ENCODE measurements at regions not wholly inside any gene's neighbourhood (a gene's known extent, or its start where the extent isn't known, plus 50 kb on each side); places are given as distances from the start of the nearest gene placed in this dataset.

DNA sequence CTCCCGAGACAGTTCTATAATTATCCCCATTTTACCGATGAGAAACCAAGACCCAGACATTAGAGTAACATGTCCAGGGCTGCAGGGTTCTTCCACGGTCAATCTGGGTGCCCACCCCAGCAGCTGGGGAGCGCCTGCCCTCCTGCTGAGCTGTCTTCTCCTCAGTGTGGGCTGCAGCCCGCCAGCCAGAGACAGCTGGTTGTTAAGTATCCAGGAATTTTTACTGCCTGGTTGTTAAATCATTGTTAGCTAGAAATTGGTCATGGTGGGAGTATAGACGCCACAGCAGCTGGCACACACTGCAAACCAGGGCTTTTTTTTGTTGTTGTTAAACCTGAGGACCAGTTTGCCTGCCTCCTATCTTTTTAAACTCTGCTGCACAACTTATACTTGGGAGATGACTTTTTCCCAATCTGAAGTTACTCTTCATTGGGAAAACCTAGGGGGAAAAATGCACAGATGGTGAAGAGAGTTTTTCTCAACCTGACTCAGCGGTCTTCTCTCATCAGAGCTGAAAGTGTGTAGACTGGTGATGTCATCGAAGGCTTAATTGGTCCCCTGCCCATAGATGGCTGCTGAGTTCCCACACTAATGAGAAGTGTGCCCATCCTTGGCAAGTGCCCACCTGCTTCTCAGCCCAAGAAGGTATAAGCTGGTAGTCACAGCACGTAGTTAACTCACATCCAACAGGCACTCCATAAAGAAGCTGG lies 208.6 kb downstream of the DRD1 start:
- DNase-seq = no peak

DNA sequence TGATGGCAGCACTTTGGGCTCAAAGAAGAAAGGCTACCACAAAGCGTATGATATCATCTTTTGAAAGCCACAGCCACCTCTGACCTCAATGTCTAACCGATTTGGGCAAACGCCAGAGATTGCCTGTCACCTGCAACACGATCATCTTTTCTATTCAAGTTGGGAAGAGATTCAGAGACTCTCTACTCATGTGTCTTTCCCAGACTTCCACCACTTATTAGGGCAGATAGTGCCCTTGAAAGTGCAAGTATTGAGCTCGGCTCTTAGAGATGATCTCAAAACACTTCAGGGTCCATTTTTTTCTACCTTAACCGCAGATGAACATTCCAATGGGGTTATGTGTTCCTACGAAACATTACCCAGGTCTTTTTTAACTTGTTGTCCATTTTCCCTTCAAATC lies 213.7 kb downstream of the DRD1 start:
- DNase-seq = no peak

DNA sequence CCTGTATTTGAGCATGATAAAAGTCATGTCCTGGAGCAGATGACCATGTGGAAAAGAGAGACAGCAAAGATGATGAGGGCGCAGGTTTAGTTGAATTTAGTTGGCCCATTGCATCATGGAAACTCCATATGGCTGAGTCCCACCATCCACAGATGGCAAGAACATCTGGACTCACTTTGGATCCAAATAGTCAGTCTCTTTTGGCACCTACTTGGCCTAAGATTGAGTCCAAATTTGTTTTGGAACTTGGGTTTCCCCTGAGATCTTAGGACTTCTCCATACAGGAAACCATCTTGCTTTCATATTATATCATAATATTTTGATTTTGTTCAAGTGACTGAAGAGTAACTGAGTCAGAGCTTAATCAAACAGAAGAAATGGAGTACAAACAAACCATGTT lies 217.5 kb downstream of the DRD1 start:
- DNase-seq = no peak

DNA sequence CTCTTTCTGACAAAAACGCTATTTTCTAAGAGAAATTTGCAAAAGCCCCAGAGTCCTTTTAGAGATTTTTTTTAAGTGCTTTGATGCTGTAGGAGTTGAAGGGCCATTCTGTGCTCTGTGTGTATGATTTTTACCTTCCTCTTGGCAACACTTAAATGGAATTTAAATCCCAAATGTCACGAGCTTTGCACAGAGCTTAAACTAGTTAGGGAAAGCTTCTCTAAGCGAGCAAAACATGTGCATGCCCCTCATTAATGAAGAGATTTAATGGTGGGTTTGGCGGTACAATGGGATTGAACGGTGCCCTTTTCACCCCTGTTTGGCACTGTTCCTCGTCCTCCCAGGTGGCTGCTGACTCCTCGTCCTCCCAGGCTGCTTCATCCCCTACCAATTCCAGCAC lies 220.7 kb downstream of the DRD1 start:
- DNase-seq = no peak

DNA sequence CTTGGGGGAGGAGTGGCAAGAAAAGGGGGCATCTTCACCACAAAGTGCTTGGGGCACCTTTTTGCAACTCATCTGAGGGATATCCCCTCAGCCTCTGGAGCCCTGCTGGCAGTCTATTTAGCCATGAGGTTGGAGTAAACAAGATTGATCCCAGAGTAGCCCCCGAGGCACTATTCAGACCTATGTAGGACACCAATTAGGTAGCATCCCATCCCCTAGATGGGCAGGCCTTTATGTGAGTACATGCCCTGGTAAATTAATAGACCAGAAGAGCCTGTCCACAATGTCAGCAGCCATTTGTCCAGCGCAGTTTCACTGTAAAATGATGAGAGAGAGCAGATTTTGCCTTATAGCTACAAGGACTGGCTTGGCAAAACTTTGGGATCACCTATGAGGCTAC lies 221.4 kb downstream of the DRD1 start:
- no peak for DNase-seq

DNA sequence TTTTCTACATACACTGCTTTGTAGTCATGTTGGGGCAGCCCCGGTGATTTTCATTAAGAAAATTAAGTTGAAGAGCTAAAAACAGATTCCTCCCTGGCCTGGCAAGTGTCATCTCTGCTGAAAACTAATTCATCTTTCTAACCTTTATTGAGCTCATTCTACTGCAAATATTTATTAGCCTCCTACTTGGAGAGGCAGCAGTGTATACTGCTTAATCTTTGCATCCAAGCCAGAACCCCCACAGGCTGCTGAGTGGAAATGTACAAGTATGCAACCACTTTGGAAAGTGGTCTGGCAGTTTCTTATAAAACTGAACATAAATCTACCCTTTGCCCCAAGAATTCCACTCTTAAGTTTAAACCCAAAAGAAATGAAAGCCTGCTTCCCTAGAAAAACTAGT lies 223.4 kb downstream of the DRD1 start:
- DNase-seq = no peak

DNA sequence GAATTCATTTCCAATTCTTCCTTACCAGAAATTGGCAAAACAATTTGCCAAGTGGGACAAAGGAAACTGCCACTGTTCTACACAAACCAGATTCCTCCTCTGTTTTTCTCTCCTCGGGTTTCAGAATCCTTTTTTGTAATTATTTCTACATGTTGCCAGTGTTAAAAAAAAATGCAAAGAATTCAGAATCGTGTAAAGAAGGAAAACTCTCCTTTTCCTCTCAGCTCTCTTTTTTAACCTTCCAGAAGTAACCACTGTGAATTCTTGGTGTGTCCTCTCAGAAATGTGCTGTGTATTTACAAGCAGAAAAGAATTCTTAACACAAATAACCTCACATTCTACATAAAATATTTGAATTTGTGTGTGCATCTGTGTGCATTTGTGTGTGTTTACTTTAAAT lies 224.6 kb downstream of the DRD1 start:
- DNase-seq = no peak

DNA sequence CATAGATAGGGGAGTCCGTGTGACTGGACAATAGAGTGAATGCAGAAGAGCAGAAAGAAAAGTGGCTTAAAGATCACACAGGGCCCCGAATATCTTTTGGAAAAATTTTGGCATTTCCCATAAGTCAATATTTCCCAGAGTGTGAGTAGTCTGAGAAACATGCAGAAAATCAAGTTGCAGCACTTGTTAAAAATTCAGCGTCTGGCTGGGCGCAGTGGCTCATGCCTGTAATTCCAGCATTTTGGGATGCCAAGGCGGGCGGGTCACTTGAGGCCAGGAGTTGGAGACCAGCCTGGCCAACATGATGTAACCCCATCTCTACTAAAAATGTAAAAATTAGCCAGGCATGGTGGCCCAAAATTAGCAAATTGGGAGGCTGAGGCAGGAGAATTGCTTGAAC lies 227.0 kb downstream of the DRD1 start:
- DNase-seq = no peak

DNA sequence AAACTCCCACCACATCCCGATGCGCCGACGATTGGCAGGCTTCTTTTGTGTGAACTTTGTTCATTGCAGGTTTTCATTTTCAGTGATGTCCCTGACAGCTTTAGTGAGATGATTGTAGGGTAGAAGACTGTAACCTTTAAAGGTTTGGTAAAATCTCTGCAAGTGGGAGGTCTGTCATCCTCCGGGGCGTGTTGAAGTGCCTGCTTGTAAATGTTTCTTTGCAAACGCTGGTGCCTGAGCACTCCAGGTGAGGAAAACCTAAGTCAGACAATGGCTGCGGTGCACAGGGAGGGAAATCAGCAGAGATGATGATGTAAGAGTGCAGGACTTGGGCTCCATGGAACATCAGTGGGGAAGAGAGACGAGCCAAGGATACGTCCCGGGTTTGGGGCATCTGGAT lies 228.1 kb downstream of the DRD1 start:
- no peak for DNase-seq

DNA sequence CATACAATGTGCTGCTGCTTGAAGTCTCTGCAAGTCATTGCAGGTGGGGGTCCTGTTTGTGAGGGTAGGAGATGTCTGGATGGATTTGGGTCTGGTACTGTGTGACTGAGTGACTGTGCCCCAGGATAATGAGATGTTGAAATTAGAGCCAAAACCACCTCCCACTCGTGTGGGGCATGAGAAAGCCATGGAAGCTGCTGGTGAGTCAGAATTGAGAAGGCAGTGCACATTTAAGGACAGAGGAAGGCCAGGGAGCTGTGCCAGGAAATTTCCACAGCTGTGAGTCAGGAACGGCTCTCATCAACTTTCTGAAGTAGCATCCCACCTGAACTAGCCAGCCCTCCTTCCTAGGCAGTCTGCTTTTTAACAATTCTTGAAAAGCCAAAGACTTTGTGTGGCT lies 229.8 kb downstream of the DRD1 start:
- DNase-seq = no peak

DNA sequence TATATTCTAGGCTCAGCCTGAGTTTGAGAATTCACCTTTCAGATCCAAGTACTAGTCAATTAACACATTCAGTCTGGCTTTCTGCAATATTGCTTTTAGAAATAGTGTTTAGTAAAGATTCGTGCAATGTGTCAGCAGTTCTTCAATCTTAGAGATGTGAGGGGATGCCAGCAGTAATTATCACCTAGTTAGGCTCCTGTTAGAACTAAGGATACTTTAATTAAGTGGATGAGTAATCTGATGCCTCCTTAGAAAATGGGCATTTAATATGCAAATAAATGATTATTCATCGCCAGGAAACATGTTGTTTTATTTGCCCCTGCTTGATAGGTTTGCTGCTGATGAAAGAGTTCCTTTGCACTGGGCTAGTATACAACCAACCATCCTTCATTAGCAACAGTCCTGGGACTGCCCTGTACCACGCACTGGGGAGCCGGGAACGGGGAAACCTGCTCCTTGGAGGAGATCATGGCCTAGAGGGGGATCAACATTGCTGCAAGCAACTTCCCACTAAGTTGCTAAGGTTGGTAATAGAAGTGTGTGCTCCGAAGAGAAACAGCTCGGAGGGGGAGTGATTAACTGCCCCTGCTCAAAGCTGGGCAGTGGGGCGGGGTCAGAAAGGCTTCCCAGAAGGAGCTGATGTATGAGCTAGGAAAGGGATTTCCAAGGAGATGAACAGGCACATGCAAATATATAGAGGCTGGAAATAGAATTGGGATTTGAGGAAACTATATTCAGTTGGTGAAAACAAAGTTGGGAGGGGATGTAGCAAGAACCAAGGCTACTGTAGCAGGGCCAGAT lies 231.8 kb downstream of the DRD1 start:
- no peak for DNase-seq

DNA sequence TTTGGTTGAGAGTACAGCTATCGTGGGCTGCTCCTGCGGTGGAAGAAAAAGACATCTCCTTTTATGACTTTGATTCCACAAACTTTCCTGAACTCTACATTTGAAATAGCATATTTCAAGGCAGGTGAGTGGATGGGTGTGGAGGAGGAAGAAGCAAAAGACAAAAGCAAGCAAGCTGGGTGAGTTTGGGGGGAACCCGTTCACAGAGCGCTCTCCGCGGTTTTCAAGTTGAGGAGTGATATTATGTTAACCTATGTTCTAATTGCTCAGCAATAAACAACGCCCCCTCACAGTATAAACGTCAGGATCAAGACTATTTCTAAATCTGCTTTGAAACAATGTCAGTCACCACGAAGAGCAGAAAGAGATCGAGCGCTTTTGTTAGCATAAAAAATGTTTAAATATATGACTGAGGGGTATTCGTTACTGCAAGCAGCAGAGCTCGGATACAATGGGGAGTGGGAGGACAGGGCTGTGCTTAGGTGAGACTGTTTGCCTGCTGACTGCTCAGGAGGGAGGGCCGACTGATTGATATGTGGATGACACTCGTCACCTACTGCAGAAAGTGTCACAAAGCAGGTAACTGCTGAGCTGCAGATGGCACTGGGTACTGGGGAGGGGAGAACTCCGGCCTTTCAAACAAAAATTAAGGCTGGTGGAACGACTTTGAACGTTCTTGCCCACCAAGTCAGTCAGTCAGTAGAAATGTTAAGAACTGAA lies 236.5 kb downstream of the DRD1 start:
- DNase-seq = no peak

DNA sequence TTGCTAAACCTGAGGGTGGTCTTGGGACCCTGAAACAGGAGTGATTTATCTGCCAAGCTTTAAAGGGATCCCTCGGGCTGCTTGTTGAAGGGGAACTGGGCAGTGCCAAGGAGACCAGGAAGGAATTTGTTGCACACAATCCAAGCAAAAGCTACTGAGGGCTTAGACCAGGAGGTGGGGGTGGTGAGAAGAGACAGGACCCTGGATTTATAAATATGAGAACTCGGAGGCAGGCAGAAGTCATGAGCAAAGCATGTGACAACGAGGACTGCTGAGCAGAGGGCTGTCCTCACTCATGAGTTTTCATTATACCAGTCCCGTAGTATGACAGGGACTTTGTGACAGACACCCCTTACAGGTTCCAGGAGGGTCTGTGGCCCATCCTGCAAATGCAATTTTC lies 237.3 kb downstream of the DRD1 start:
- no peak for DNase-seq

DNA sequence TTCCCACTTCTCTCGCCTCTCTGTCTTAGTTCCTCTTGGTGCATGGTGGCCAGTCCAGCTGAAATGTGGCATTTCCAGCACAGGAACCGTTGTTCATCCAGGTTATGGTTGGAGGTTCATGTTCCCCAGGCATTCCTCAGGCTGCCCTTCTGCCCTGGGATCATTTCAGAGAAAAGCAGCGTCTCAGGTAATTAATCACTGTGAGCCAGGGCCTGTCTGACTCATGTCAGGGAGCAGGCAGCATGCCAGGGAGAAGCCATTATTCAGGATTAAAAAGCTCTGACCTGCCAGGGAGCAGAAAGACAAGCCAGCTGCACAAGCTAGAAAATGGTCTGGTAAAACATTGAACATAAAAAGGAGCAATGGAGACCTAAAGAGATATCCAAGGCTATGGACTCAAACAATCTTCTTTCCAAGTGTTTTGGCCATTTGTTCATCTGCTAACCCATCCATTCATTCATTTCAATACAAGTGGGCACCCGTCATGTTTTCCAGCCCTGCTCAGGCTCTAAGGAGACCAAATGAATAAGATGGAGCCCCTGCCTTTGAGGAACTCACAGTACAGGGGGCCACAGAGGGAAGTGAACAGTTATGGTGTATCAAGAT lies 241.4 kb downstream of the DRD1 start:
- no peak for DNase-seq

DNA sequence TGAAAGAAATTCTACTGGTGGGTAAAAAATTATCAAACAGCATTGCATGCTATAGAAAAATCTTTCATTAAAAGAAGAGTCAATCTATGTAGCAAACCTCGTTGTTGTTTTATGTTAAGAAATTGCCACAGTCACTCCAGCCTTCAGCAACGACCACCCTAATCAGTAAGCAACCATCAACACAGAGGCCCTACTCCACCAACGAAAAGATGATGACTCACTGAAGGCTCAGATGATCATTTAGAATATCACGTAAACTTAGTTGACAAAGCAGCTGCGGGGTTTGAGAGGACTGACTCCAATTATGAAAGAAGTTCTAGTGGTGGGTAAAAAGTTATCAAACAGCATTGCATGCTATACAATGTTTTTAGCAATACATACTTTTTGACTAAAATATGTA lies 242.6 kb downstream of the DRD1 start:
- no peak for DNase-seq

DNA sequence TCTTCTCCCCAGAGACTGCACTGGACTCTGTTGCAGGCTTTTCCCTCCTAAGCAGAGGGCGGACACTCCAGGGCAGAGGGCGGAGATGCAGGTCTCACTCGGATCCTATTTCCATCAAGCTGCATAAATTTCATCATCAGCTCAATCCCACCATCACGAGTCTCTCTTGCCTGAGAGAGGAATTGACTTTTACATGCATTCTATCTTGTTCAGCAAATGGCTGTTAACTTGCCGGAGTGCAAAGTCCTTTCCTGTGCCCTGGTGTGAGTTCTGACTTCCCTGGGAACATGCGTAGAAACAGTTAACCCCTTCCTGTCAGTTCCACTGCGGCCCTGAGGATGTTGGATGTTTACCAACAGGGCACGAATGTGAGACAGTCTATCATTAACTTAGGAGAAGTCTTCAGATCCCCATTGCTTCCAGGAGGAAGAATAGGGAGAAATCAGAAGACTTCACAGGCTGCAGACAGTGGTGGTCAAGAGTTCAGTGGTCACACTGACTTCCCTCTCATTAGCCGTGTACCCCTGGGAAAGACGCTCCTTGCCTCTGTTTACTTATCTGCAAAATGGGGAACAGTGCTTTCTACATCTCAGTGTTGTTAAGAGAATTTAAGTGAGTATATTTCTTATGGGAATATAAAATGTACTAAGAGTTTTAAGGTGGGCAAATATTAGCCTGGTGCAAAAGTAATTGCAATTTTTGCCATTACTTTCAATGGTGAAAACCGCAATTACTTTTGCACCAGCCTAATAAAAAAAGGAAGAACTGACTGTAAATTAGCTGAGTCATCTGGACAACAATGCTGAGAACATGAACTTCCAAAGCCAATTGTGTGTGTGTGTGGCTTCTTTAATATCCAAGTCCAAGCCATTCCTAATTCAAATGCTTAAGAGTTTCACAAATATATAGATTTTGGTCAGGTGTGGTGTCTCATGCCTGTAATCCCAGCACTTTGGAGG lies 248.0 kb downstream of the DRD1 start:
- no peak for DNase-seq

DNA sequence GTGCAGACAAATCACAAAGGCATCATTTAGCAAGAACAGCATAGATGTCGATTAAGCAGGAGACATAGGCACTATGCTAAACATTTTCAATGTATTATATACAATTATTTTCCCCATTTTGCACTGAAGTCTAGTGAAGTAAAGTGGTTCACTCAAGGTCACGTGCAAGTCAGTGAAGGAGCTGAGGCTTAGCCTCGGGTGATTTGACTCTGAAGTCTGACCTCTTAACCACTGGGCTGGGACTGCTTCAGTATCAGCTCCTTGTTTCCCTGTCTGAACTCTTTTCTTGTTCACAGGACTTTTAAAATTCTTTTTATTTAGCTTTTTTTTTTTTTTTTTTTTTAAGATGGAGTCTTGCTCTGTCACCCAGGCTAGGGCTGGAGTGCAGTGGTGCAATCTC lies 262.7 kb downstream of the DRD1 start:
- no peak for DNase-seq

DNA sequence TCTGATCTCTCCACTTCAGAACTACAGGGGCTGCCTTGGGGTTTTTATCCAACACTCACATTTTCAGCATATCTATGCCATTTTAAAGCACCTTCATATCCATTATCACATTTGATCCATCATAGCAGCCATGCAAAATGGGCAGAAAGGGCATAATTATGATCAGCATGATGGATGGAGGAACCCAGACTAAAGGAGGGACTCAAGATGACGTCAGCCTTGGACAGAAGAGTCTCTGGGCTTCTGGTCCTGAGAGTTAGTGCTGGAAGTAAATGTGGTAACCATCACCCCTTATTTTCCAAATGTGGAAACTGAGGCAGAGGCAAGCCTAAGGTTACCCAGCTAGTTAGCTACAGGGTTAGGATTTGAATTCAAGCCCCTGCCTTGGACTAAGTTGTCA lies 273.1 kb downstream of the DRD1 start:
- no peak for DNase-seq

DNA sequence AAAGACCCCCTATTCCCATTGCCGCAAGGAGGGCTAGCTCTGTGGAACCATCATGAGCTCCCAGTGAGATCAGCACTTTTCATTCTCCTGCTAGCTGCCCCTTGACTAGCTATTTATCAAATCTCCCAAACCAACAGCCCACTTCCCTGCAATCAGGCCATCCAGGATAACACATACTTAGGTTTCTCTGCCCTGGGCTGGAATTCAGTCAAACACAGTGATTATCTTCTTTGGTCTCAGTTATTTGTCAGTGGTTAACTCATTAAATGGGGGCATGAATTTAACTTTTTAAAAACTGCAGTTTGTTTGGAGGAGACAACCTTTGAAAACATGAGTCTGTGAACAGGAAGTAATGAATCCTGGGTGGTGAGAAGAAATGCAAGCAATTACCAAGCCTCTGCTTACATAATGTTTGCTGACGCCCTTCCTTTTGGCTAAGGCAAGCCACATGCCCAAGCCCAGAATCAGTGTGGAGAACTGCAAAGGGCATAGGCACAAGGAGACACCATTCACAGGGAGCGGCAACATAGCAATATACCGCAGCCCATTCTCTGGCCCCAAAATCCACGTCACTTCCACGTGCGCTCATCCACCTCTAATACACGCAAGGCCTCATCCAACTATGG lies 275.0 kb downstream of the DRD1 start:
- DNase-seq = no peak

DNA sequence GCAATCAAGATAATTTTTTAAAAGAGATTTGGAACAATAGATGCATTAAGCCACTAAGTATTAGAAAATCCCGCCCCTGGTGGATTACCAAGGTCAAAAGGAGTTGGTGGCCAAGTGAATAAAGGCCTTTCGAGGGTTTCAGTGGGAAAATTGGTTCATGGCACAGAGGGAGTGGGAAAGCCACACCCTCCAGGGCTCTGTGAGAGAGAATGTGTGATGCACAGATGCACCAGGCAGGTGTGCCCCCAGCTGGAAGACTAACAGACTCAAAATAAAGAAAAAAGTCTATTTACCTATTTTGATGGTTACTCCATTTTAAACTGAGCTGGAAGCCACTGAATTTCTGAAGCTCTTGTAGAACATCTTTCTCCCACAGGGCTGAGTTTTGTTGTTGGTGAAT lies 278.0 kb downstream of the DRD1 start:
- DNase-seq = no peak

DNA sequence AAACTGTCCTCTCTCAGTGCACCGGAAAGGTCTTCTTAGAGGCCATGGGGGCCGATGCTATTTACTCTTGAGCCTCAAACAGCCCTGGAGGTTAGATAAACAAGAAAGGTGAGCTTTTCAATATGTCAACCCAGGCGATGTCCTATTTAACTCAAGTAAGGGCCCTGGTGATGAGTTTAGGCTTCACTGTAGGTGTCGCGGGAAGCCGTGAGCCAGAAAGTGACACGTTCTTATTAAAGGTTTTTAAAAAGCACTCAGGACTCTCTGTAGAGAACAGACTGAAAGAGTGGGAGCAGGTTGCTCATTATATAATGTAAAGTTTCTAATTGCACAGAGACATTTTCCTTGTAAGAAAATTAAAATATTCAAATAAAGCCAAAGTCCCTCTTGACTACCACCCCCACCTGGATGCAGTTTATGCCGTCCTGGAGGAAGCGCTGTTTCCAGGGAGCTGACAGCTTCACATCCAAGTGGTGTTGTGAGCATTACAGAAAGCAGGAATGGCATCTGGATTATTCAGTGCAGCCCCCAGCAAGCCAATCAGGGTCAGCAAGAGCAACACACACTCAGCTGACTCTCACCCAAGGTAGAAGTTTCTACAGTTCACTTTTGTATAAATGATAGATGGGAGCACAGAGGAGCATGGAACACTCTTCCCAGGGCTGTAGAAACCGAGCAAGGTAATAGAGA lies 280.3 kb downstream of the DRD1 start:
- DNase-seq = no peak
